ENCODE measurements at regions not wholly inside any gene's neighbourhood (a gene's known extent, or its start where the extent isn't known, plus 50 kb on each side); places are given as distances from the start of the nearest gene placed in this dataset.
A peak's percentile ranks its signal among the peaks of the same experiment; 100 is the strongest.

GRCh38 chr3:107945417-107946094 lies 145.3 kb downstream of the CD47 start:
- no peak for TF ChIP-seq CTCF (IDR thresholded peaks at IDR 0.05; ENCODE audit: insufficient read depth, low read length)
- no peak for DNase-seq (ENCODE audit: low read depth)
- no peak overlapping the region for H3K4me3 ChIP-seq (ENCODE audit: low read depth, low read length)

- TF ChIP-seq CTCF (IDR thresholded peaks at IDR 0.05; ENCODE audit: insufficient read depth, low read length), result no peak
- H3K4me3 ChIP-seq (ENCODE audit: low read depth, low read length), result no peak overlapping the region
- peak; percentile 69 for DNase-seq (ENCODE audit: low read depth)
Observed at GRCh38 chr3:107943786-107944523, 146.9 kb downstream of the CD47 start.

GRCh38 chr3:107942951-107943749 lies 147.7 kb downstream of the CD47 start:
- TF ChIP-seq CTCF (IDR thresholded peaks at IDR 0.05; ENCODE audit: insufficient read depth, low read length), result no peak
- no peak overlapping the region for H3K4me3 ChIP-seq (ENCODE audit: low read depth, low read length)
- DNase-seq (ENCODE audit: low read depth), result peak; percentile 25

- DNase-seq (ENCODE audit: low read depth), result no peak
- no peak for TF ChIP-seq CTCF (IDR thresholded peaks at IDR 0.05; ENCODE audit: insufficient read depth, low read length)
- no peak overlapping the region for H3K4me3 ChIP-seq (ENCODE audit: low read depth, low read length)
Observed at GRCh38 chr3:107942244-107942643, 148.6 kb downstream of the CD47 start.

GRCh38 chr3:107939691-107940442 lies 151.0 kb downstream of the CD47 start:
- H3K4me3 ChIP-seq (ENCODE audit: low read depth, low read length), result no peak overlapping the region
- DNase-seq (ENCODE audit: low read depth), result no peak
- no peak for TF ChIP-seq CTCF (IDR thresholded peaks at IDR 0.05; ENCODE audit: insufficient read depth, low read length)

GRCh38 chr3:107938143-107938542 lies 152.7 kb downstream of the CD47 start:
- TF ChIP-seq CTCF (IDR thresholded peaks at IDR 0.05; ENCODE audit: insufficient read depth, low read length), result peak; percentile 64

More at GRCh38 chr3:107938143-107938542, 152.7 kb downstream of the CD47 start:
- peak; percentile 70 for DNase-seq (ENCODE audit: low read depth)
- no peak overlapping the region for H3K4me3 ChIP-seq (ENCODE audit: low read depth, low read length)

Data from fibroblast of the aortic adventitia (primary cell).